NB4 (cell line): ENCODE measurements at regions not wholly inside any gene's neighbourhood (a gene's known extent, or its start where the extent isn't known, plus 50 kb on each side); places are given as distances from the start of the nearest gene placed in this dataset.

ENCODE experiments used
- CTCF ChIP-seq: IDR thresholded peaks from one replicate; pipeline ENCODE4 v1.5.1; 2012; ENCODE audit warnings: low read depth, low read length
- POLR2A ChIP-seq: IDR thresholded peaks from 2 replicates; pipeline ENCODE4 v1.6.1; 2011; ENCODE audit warnings: mild to moderate bottlenecking; ENCODE audit not compliant: insufficient read length; ENCODE audit errors: extremely low read depth

GRCh38 chr7:131688738-131689661, 132.6 kb upstream of the PODXL start:
- peak; percentile 99 for TF ChIP-seq CTCF
- TF ChIP-seq POLR2A = no peak
